GM13977 (cell line): ENCODE measurements at regions not wholly inside any gene's neighbourhood (a gene's known extent, or its start where the extent isn't known, plus 50 kb on each side); places are given as distances from the start of the nearest gene placed in this dataset.

ENCODE experiments used
- DNase-seq: peaks from one replicate; pipeline ENCODE4 v3.0.0; 2012; ENCODE audit warnings: low spot score
- CTCF ChIP-seq: IDR thresholded peaks from 2 replicates; pipeline ENCODE4 v1.5.1; 2012; ENCODE audit warnings: mild to moderate bottlenecking, control low read depth; ENCODE audit not compliant: insufficient read depth; ENCODE audit errors: extremely low read depth, missing control alignments
- in situ Hi-C: fragments of 300-500 bp; cut with MboI; formaldehyde crosslinking; loops from one replicate; pipeline ENCODE4 v1.12.0; 2022; ENCODE audit warnings: low sequenced_read_pairs, low pct_unique_long_range_greater_than_20kb, mixed read lengths, inconsistent platforms; ENCODE audit not compliant: unreplicated experiment

- in situ Hi-C loops = no loop called here
- DNase-seq = no peak
- no peak for TF ChIP-seq CTCF
Observed at GRCh38 chr9:88816141-88816540, 175.1 kb upstream of the S1PR3 start.

- no peak for TF ChIP-seq CTCF
- in situ Hi-C loops = no loop called here
Observed at GRCh38 chr9:88816591-88816990, 174.7 kb upstream of the S1PR3 start.

GRCh38 chr9:88817628-88818027, 173.6 kb upstream of the S1PR3 start:
- in situ Hi-C loops = no loop called here
- no peak for TF ChIP-seq CTCF
- DNase-seq = no peak

More at GRCh38 chr9:88816591-88816990, 174.7 kb upstream of the S1PR3 start:
- DNase-seq = no peak

- no peak for DNase-seq
- in situ Hi-C loops = no loop called here
- no peak for TF ChIP-seq CTCF
Observed at GRCh38 chr9:88818495-88819201, 172.6 kb upstream of the S1PR3 start.

GRCh38 chr9:88819476-88819875, 171.8 kb upstream of the S1PR3 start:
- DNase-seq = no peak
- in situ Hi-C loops = no loop called here
- TF ChIP-seq CTCF = no peak

GRCh38 chr9:88820055-88820454, 171.2 kb upstream of the S1PR3 start:
- no peak for DNase-seq
- no peak for TF ChIP-seq CTCF
- in situ Hi-C loops = no loop called here
